ENCODE measurements at regions not wholly inside any gene's neighbourhood (a gene's known extent, or its start where the extent isn't known, plus 50 kb on each side); places are given as distances from the start of the nearest gene placed in this dataset.
"Not testable (repeated sequence)": the region's sequence is repeated elsewhere in the genome, so short reads cannot be mapped to it uniquely, and the experiment has no call there.

GRCh38 chr21:35982717-35983116 is 77.6 kb downstream of the SETD4 start:
- no peak for DNase-seq

GRCh38 chr21:35981514-35982070 is 78.7 kb downstream of the SETD4 start:
- DNase-seq: no peak

- no peak for DNase-seq
These were observed 79.5 kb downstream of the SETD4 start for GRCh38 chr21:35980821-35981220.

GRCh38 chr21:35977860-35978259 is 82.5 kb downstream of the SETD4 start:
- DNase-seq: not testable (repeated sequence)

- DNase-seq: no peak
These were observed 83.4 kb downstream of the SETD4 start for GRCh38 chr21:35976929-35977328.

GRCh38 chr21:35976481-35976880 is 83.8 kb downstream of the SETD4 start:
- DNase-seq: no peak

GRCh38 chr21:35974775-35975174 is 85.6 kb downstream of the SETD4 start:
- no peak for DNase-seq

- DNase-seq: no peak
These were observed 88.5 kb downstream of the SETD4 start for GRCh38 chr21:35971824-35972223.

- DNase-seq: no peak
These were observed 91.0 kb downstream of the SETD4 start for GRCh38 chr21:35969281-35969680.

GRCh38 chr21:35968564-35968963 is 91.8 kb downstream of the SETD4 start:
- no peak for DNase-seq

- DNase-seq: no peak
These were observed 94.6 kb downstream of the SETD4 start for GRCh38 chr21:35965699-35966098.

- no peak for DNase-seq
These were observed 96.3 kb downstream of the SETD4 start for GRCh38 chr21:35963920-35964451.

- DNase-seq: no peak
These were observed 97.4 kb downstream of the SETD4 start for GRCh38 chr21:35962917-35963316.

- DNase-seq: no peak
These were observed 106.3 kb downstream of the SETD4 start for GRCh38 chr21:35954066-35954465.

- DNase-seq: no peak
These were observed 106.7 kb downstream of the SETD4 start for GRCh38 chr21:35953597-35953996.

GRCh38 chr21:35952651-35953340 is 107.5 kb downstream of the SETD4 start:
- no peak for DNase-seq

- DNase-seq: no peak
These were observed 111.3 kb downstream of the SETD4 start for GRCh38 chr21:35948982-35949381.

GRCh38 chr21:35945089-35945671 is 115.1 kb downstream of the SETD4 start:
- no peak for DNase-seq

GRCh38 chr21:35943752-35944151 is 116.6 kb downstream of the SETD4 start:
- no peak for DNase-seq

GRCh38 chr21:35942211-35943144 is 117.8 kb downstream of the SETD4 start:
- DNase-seq: no peak

- DNase-seq: peak; percentile 65 to 81
These were observed 120.0 kb downstream of the SETD4 start for GRCh38 chr21:35940074-35940927.

GRCh38 chr21:35938446-35938845 is 121.9 kb downstream of the SETD4 start:
- no peak for DNase-seq

All from inflammatory macrophage treated with lipopolysaccharide for 1 hour (primary cell).